Endothelial cell of umbilical vein (primary cell): ENCODE measurements at regions not wholly inside any gene's neighbourhood (a gene's known extent, or its start where the extent isn't known, plus 50 kb on each side); places are given as distances from the start of the nearest gene placed in this dataset.

Source experiments
- BruUV-seq: library from RNA; stranded (reverse); fragments of 400-500 nt; replicated peaks from 2 replicates; lab custom pipeline; 2021; lab: Mats Ljungman, UMichigan
- CTCF ChIA-PET: fragments of 300-600, 350-600 bp; sonication (Branson Sonifier 250); formaldehyde crosslinking; loops from one replicate; lab custom pipeline; 2021; ENCODE audit warnings: antibody characterized with exemption, inconsistent platforms; lab: Charles Lee
- POLR2A ChIA-PET: fragments of 300-600, 350-600 bp; sonication (Branson Sonifier 250); formaldehyde crosslinking; loops from one replicate; lab custom pipeline; 2021; ENCODE audit warnings: antibody characterized with exemption, inconsistent platforms; lab: Charles Lee
- DNase-seq: peaks from one replicate; pipeline ENCODE4 v3.0.0-alpha.2; 2011; ENCODE audit warnings: low read depth, low spot score
- FAIRE-seq: peaks from 2 replicates; lab custom pipeline; 2011; peaks lifted over from hg19 to GRCh38; lab: Jason Lieb, UNC
- H2AFZ ChIP-seq: 2 replicates; pipeline ENCODE4 v1.6.0; 2012; ENCODE audit warnings: low read depth, low read length, control low read depth, inconsistent platforms
- H3K27ac ChIP-seq: 2 replicates; pipeline ENCODE4 v1.5.1; 2011; ENCODE audit warnings: low read depth, mild to moderate bottlenecking, control low read depth, low read length, moderate library complexity; ENCODE audit not compliant: insufficient read depth
- H3K27me3 ChIP-seq, 2 experiments: 2 replicates each; pipeline versions ENCODE4 v1.6.0 to v1.6.1; 2011; ENCODE audit warnings: low read length in 2 of 2, mixed read lengths in 1 of 2; ENCODE audit not compliant: control insufficient read depth in 2 of 2, insufficient read depth in 2 of 2
- H3K36me3 ChIP-seq, 2 experiments: 2 replicates in 1 of 2; 3 replicates in 1 of 2; pipeline ENCODE4 v1.5.1; 2011; ENCODE audit warnings: low read length in 2 of 2, mild to moderate bottlenecking in 1 of 2, moderate library complexity in 1 of 2; ENCODE audit not compliant: control insufficient read depth in 2 of 2, insufficient read depth in 2 of 2; ENCODE audit errors: extremely low read depth in 1 of 2
- H3K4me1 ChIP-seq: 3 replicates; pipeline ENCODE4 v1.5.1; 2011; ENCODE audit warnings: mild to moderate bottlenecking, low read length; ENCODE audit not compliant: control insufficient read depth, insufficient read depth; ENCODE audit errors: extremely low read depth
- H3K4me2 ChIP-seq: 2 replicates; pipeline ENCODE4 v1.6.1; 2011; ENCODE audit warnings: low read length, control low read depth, mixed read lengths; ENCODE audit not compliant: insufficient read depth
- H3K4me3 ChIP-seq, 3 experiments: fragments of 200-600 bp in 1 of 3; sonication (generic), shearing (Covaris generic) in 1 of 3; replicated peaks in 1 of 3; 2 replicates each; pipeline ENCODE4 v1.5.1; 2011 to 2016; ENCODE audit warnings: control low read depth in 3 of 3, low read length in 3 of 3, mild to moderate bottlenecking in 2 of 3, inconsistent platforms in 1 of 3, low read depth in 1 of 3, moderate library complexity in 1 of 3; ENCODE audit not compliant: insufficient read depth in 1 of 3
- H3K79me2 ChIP-seq: 2 replicates; pipeline ENCODE4 v1.6.0; 2012; ENCODE audit warnings: low read length, inconsistent platforms; ENCODE audit not compliant: control insufficient read depth, insufficient read depth
- H3K9ac ChIP-seq: replicated peaks from 2 replicates; pipeline ENCODE3; 2011; ENCODE audit warnings: low read length, control low read depth; ENCODE audit not compliant: insufficient read depth; ENCODE audit errors: extremely low read depth
- H3K9me1 ChIP-seq: replicated peaks from 3 replicates; pipeline ENCODE4 v1.6.0; 2011; ENCODE audit warnings: mild to moderate bottlenecking, low read length; ENCODE audit not compliant: control insufficient read depth, insufficient read depth; ENCODE audit errors: extremely low read depth
- H3K9me3 ChIP-seq: replicated peaks from 2 replicates; pipeline ENCODE4 v1.5.1; 2012; ENCODE audit warnings: low read length, inconsistent platforms; ENCODE audit not compliant: control insufficient read depth, insufficient read depth
- H4K20me1 ChIP-seq: replicated peaks from 2 replicates; pipeline ENCODE3; 2011; ENCODE audit warnings: mild to moderate bottlenecking, low read length; ENCODE audit not compliant: control insufficient read depth, insufficient read depth; ENCODE audit errors: extremely low read depth
- CTCF ChIP-seq, 2 donors: IDR thresholded peaks; 1 replicate in 1 of 2; 2 replicates in 1 of 2; pipeline ENCODE4 v1.5.1; 2011; ENCODE audit warnings: low read length in 2 of 2, mild to moderate bottlenecking in 2 of 2, moderate library complexity in 2 of 2, control low read depth in 1 of 2, inconsistent platforms in 1 of 2, low read depth in 1 of 2; ENCODE audit not compliant: insufficient read depth in 1 of 2; ENCODE audit errors: extremely low read depth in 1 of 2
- EZH2 ChIP-seq: IDR thresholded peaks from 2 replicates; pipeline ENCODE4 v1.6.1; 2012; ENCODE audit warnings: borderline replicate concordance, low read depth, mild to moderate bottlenecking, moderate library complexity, low read length, inconsistent platforms; ENCODE audit not compliant: severe bottlenecking
- GATA2 ChIP-seq: IDR thresholded peaks from 2 replicates; pipeline ENCODE4 v1.7.0; 2011; ENCODE audit warnings: low read depth, mild to moderate bottlenecking, moderate library complexity, mixed read lengths, low read length; ENCODE audit not compliant: insufficient read length, insufficient read depth
- dilution Hi-C: fragments of 300-500 bp; cut with MboI; formaldehyde crosslinking; loops from one replicate; pipeline ENCODE4 v1.15.0; 2019; ENCODE audit warnings: low sequenced_read_pairs; ENCODE audit not compliant: extremely low pct_ligation_motif_present
- intact Hi-C: fragments of 100-400 bp; cut with micrococcal nuclease; formaldehyde crosslinking; loops from one replicate; pipeline ENCODE4 v1.10.0; 2022

GRCh38 chr10:28875549-28876081 lies 198.3 kb downstream of the BAMBI start:
- POLR2A ChIA-PET: interaction anchor here (0.6 kb wide), 1 partner anchor 378 kb away, joined by 6 read pairs; no protein-coding TSS in a partner anchor
- Histone ChIP-seq H2AFZ (no peak overlapping the region), H3K9me3 (no peaks in the 10 kb centered on the region), H3K79me2 (no peaks in the 10 kb centered on the region), H3K4me3 (no peak overlapping the region), H3K4me1 (no peaks in the 10 kb centered on the region), H3K9me1 (no peaks in the 10 kb centered on the region), H3K27ac (no peak overlapping the region), H3K27me3 (peaks cover 5 to 13% of the 10 kb centered on the region in 2 experiments), H3K9ac (no peak overlapping the region), H3K36me3 (no peaks in the 10 kb centered on the region), H3K4me2 (no peak overlapping the region), H4K20me1 (no peaks in the 10 kb centered on the region)
- CTCF ChIA-PET: interaction anchor here (0.8 to 2.4 kb wide), 3 partner anchors 10 to 429 kb away, joined by 3 to 8 read pairs (median 4); no protein-coding TSS in a partner anchor
- no peak for TF ChIP-seq GATA2
- no peak for TF ChIP-seq EZH2
- no peak for TF ChIP-seq CTCF (IDR thresholded peaks at IDR 0.05; ENCODE audit: extremely low read depth in 1 of 2, insufficient read depth in 1 of 2, low read depth in 1 of 2, low read length in 2 of 2)
- DNase-seq (no peak), FAIRE-seq (no peak)
- intact Hi-C loops: no loop called here
- no TSS peak for BruUV-seq
- dilution Hi-C loops: no loop called here
